ENCODE measurements at regions not wholly inside any gene's neighbourhood (a gene's known extent, or its start where the extent isn't known, plus 50 kb on each side); places are given as distances from the start of the nearest gene placed in this dataset.
"Not testable (repeated sequence)": the region's sequence is repeated elsewhere in the genome, so short reads cannot be mapped to it uniquely, and the experiment has no call there.

- no peak for DNase-seq
Measured at GRCh38 chr16:64074706-64075105, 1047.2 kb downstream of the CDH11 start.

GRCh38 chr16:64072131-64072730, 1049.6 kb downstream of the CDH11 start:
- DNase-seq: not testable (repeated sequence)

DNA sequence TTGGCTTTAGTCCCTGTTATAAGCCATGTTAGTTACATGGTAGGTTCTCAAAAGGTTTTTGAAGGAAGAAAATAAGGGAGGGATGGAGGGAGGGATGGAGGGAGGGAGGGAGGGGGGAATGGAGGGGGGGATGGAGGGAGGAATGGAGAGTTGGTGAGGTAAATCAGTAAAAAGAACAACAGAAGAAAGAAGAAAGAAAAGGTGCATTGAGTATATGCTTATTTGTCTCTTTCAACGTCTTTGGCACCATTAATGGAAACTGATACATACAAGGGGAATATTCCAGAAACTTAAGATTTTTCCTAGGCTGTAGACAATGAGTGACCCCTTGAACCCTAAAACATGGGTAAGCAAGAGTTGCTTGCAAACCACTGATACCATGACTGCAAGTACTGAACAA, 1056.3 kb downstream of the CDH11 start:
- no peak for DNase-seq

DNA sequence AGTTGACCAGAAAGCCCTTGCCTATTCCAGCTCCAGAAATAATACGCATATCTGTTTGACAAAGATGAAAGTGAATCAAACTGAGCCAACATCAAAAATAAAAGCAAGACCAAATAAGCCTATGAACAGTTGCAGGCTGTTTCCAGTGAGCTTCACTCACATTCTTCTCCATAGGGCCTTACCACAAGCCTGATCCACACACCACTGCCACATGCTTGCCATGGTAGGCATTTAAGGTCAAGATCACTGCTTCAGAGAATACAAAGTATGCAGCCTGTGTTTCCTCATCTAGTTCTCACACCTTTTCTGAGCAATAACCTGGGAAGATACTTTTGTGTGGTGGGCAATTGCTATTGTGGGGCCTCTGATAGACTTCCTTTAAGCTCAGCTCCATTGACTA, 1060.2 kb downstream of the CDH11 start:
- no peak for DNase-seq

DNA sequence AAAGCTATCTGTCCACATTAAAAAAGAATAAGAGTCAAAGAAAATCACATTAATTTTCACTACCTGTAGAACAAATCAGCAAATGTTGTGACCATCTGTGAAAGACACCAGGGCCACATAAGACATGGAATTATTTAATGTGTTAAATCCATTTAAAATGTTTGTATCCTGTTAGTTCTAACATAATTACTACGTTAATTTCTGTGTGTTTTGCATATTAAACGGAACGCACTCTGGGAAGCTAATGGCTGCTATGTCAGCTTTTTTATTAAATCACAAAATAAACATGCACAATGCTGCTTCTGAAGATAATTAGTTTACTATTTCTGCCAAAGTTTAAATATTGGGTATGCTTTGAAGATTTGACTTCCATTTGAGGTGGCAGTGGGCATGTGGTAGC, 1061.2 kb downstream of the CDH11 start:
- DNase-seq: no peak

DNA sequence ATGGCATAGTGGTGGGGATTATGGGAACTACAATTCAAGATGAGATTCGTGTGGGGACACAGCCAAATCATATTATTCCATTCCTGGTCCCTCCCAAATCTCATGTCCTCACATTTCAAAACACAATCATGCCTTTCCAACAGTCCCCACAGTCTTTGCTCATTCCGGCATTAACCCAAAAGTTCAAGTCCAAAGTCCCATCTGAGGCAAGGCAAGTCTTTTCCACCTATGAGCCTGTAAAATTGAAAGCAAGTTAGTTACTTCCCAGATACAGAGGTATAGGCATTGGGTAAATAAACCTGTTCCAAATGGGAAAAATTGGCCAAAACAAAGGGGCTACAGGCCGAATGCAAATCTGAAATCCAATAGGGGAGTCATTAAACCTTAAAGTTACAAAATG, 1063.2 kb downstream of the CDH11 start:
- no peak for DNase-seq

DNA sequence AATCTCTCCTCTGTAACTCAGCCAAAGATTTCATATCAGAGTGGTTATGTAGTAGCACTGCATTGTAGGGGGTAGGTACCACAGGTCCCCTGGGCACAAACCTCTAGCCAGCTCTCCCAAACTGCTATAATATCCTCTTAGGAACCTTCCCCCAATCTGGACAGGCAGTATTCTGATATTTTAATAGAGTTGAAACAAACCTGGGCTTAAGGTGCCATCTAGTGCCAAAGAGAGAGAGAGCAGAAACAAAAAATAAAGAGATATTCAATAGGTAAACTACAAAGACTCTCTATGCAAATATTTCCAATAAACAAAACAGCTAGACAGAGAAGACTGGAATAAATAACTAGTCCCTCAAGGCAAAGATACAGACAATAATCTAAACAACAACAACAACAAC, 1070.0 kb downstream of the CDH11 start:
- DNase-seq: no peak

GRCh38 chr16:64047878-64048277, 1074.0 kb downstream of the CDH11 start:
- no peak for DNase-seq

GRCh38 chr16:64047207-64047606, 1074.7 kb downstream of the CDH11 start:
- DNase-seq: no peak

GRCh38 chr16:64035337-64035736, 1086.5 kb downstream of the CDH11 start:
- DNase-seq: no peak

GRCh38 chr16:64019339-64019738, 1102.5 kb downstream of the CDH11 start:
- no peak for DNase-seq

GRCh38 chr16:64017796-64018195, 1104.1 kb downstream of the CDH11 start:
- DNase-seq: no peak

DNA sequence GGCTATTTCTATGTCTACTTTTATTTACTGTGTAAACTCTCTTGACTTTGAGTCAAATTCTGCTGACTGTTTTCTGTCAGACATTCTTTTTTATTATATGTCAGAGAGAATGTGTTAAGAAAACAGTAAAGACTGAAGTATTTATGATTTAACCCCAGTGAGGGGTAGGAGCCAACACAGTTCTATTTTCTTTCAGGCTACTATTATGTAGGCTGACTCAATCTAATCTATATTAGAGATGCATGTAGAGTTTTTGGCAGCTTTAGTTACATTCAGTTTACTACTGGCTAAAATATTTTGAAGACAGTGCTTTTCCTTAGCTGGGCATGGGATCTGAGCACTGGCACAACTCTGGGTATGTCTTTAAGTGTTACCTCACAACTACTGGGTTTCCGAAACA, 1108.0 kb downstream of the CDH11 start:
- no peak for DNase-seq

GRCh38 chr16:64012166-64012565, 1109.7 kb downstream of the CDH11 start:
- peak in 1 of 51 donors; percentile 3 for DNase-seq

DNA sequence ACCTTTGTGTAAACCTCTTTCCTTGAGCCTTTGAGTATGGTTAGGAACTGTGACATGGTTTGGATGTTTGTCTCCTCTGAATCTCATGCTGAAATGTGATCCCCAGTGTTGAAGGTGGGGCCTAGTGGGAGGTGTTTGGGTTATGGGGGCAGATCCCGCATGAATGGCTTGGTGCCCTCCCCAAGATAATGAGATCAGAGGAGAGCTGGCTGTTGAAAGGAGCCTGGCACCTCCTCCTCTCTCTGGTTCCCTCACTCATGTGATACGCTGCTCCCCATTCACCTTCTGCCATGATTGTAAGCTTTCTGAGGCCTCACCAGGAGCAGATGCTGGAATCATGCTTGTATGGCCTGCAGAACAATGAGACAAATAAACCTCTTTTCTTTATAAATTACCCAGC, 1110.2 kb downstream of the CDH11 start:
- DNase-seq: no peak

GRCh38 chr16:64008131-64008530, 1113.7 kb downstream of the CDH11 start:
- no peak for DNase-seq

DNA sequence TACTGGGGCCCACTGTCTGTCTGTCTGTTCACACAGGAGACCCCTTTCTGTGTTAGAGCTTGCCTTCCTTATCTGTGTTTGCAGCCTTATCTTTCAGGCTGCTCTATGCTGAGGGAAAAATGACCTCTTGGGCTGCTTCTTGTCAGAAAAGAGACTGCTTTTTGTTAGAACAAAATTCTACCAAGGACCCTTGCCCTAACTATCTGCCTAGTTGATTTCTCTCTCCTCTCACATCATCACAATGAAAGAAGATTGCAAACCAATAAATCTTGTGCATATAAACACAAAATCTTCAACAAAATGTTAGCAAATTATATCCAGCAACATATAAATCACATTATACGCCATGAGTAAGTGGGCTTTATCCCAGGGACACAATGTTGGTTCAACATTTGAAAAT, 1117.7 kb downstream of the CDH11 start:
- no peak for DNase-seq

DNA sequence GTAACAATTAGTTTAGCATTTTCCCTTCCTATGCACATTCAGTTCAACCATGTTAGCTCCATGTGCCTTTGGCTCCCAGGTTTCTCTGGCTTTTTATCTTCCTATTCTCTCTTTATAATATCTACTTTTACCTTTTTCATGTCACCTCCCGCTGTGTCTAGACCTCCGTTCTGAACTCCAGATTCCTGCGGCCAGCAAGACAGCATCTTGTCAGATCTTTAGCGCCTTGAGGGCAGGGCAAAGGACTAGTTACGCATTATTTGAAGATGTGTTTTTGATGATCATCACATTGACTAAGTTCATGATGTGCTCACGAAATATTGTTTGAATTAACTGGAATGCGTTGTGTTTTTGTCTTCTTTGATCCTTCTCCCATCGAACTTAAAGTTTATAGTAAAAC, 1126.8 kb downstream of the CDH11 start:
- DNase-seq: no peak

DNA sequence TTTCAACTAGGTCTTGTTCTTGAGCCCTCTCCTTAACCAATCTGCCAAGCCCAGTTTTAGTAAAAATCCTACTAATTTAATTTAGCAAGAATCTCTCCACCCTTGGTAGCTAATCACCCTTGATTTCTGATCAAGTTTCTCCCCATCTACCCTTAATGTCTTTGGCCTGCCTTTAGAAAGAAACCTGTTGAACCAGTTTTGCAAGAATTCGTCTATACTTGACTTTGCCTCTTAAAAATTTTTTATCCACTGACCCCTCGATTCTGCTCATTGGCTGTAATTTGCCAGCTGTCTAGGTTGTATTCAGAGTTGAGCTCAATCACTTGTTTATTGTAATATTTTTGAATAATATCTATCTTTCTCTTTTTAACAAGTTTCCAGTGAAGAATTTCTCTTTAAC, 1138.5 kb downstream of the CDH11 start:
- DNase-seq: no peak

GRCh38 chr16:63982741-63983140, 1139.1 kb downstream of the CDH11 start:
- no peak for DNase-seq

- peak in 1 of 51 donors; percentile 29 for DNase-seq
Measured at GRCh38 chr16:63982110-63982509, 1139.8 kb downstream of the CDH11 start.

DNA sequence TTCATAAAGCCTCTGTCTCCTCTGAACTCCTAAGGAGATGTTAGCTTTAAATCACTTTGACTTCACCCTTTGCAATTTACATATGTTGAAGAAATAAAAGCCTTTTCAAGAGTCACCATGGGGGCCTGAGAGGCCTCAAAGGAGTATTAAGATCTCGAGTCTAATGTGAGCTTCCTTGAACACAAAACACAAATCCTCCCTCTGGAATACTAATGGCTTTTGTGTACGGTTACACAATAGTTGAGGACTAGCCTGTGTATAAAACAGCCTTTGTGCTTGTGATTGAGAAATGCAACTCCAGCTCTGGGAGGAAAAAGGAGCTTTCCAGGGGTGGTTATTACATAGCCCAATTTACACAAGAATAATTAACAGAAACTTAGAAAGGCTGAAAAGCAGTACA, 1140.2 kb downstream of the CDH11 start:
- DNase-seq: peak in 1 of 51 donors; percentile 29

- no peak for DNase-seq
Measured at GRCh38 chr16:63980763-63981162, 1141.1 kb downstream of the CDH11 start.

DNA sequence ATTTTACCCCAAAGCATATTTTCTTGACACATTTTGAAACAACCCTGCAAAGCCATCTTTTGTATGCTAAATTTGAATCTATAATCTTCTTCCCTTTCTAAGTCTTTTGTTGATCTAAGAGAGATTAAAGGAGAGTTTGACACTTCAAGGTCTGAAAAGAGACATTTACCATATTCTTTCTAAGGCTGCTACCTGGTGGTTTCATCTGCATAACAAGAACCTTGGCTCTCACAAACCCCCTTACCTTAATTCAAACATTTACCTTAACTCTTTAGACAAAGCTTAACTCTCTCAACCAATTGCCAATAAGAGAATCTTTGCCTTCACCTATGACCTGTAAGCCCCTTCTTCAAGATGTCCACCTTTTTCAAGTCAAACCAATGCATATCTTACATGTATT, 1143.6 kb downstream of the CDH11 start:
- DNase-seq: no peak

Data from hypothalamus (tissue), 51 donors.